ENCODE measurements at regions not wholly inside any gene's neighbourhood (a gene's known extent, or its start where the extent isn't known, plus 50 kb on each side); places are given as distances from the start of the nearest gene placed in this dataset.
A peak's percentile ranks its signal among the peaks of the same experiment; 100 is the strongest.

DNA sequence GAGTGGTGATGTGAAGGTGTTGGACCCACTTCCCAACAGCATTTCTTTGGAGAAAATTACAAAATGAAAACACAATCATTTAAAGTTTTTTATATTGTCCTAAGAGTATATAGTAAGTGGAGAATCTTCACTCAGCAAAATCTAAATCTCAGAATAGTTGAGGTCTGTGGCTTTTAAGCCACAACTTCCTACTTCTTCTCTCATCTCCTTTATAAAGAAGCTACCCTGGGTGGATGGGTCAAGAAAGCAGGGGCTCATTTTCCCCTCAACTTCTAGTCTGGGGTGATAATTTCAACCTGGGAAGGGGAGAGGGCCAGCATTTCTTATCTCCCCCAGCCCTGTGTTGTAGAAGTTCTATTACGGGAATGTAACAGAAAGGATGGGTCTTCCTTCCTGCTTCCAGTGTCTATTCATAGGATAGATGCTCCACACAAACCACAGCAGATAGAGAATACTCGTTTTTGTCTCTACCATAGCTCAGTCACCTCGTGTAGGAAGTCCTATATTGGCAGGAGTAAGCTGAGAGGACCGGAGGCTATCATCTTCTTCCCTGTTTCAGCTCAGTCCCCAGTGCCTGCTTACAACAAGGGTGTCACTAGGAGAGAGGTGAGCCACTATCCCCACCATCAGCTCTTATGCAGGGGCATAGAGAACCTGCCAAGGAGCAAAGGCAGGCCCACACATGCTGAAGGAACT is 341.5 kb downstream of the CASP12 start:
- no peak for DNase-seq
- TF ChIP-seq GATA1 (IDR thresholded peaks at IDR 0.05; ENCODE audit: low read depth, low read length) (no peak), POLR2A (IDR thresholded peaks at IDR 0.05; ENCODE audit: low read length) (no peak)

GRCh38 chr11:104549019-104549418 is 349.2 kb downstream of the CASP12 start:
- TF ChIP-seq POLR2A (IDR thresholded peaks at IDR 0.05; ENCODE audit: low read length) (no peak), GATA1 (IDR thresholded peaks at IDR 0.05; ENCODE audit: low read depth, low read length) (no peak)
- no peak for DNase-seq

GRCh38 chr11:104547996-104548661 is 350.1 kb downstream of the CASP12 start:
- DNase-seq, result no peak
- no peak for TF ChIP-seq GATA1 (IDR thresholded peaks at IDR 0.05; ENCODE audit: low read depth, low read length)
- no peak for TF ChIP-seq POLR2A (IDR thresholded peaks at IDR 0.05; ENCODE audit: low read length)

GRCh38 chr11:104546501-104546900 is 351.8 kb downstream of the CASP12 start:
- no peak for DNase-seq
- TF ChIP-seq GATA1 (IDR thresholded peaks at IDR 0.05; ENCODE audit: low read depth, low read length) (no peak), POLR2A (IDR thresholded peaks at IDR 0.05; ENCODE audit: low read length) (no peak)

- TF ChIP-seq GATA1 (IDR thresholded peaks at IDR 0.05; ENCODE audit: low read depth, low read length), result no peak
- no peak for TF ChIP-seq POLR2A (IDR thresholded peaks at IDR 0.05; ENCODE audit: low read length)
- DNase-seq, result no peak
Observed at GRCh38 chr11:104541701-104542100, 356.6 kb downstream of the CASP12 start.

DNA sequence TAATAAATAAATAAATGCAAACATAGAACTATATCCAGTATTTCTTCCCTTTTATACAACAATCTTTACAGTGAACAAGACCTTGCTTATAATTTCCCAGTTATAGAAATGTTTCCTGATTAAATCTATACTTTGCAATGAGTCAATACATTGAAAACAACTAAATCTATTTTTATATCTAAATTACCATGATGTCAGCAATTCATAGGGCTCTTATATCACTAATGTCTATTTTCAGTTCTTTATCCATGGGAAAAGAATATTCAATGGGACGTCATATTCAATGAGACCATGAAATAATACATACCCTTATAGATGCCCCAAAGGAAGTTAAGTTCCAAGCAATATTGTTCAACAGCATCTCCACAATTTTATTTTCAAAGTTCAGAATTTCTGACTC is 359.9 kb downstream of the CASP12 start:
- no peak for DNase-seq
- TF ChIP-seq POLR2A (IDR thresholded peaks at IDR 0.05; ENCODE audit: low read length) (no peak), GATA1 (IDR thresholded peaks at IDR 0.05; ENCODE audit: low read depth, low read length) (no peak)

DNA sequence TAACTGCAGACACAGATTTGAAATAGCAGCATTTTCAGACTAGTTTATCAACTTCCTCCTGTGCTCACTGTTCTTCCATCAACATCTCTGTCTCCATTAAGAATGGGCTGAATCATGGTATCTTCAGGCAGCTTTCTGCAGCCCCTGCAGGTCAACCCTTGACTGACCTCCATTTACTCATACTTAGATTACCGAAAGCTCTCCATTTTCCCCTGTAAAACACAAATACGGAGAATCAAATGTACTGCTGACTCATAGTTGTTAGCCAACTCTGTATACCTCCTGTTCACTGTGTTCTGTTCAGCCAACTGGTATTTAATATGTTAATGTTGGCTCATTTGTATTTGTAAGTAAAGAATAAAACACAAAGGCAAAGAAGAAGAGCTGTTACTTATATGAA is 364.0 kb downstream of the CASP12 start:
- no peak for DNase-seq

GRCh38 chr11:104531894-104532293 is 366.4 kb downstream of the CASP12 start:
- no peak for TF ChIP-seq GATA1 (IDR thresholded peaks at IDR 0.05; ENCODE audit: low read depth, low read length)
- no peak for TF ChIP-seq POLR2A (IDR thresholded peaks at IDR 0.05; ENCODE audit: low read length)
- DNase-seq, result no peak

More for the DNA sequence above, 364.0 kb downstream of the CASP12 start:
- TF ChIP-seq POLR2A (IDR thresholded peaks at IDR 0.05; ENCODE audit: low read length) (no peak), GATA1 (IDR thresholded peaks at IDR 0.05; ENCODE audit: low read depth, low read length) (no peak)

DNA sequence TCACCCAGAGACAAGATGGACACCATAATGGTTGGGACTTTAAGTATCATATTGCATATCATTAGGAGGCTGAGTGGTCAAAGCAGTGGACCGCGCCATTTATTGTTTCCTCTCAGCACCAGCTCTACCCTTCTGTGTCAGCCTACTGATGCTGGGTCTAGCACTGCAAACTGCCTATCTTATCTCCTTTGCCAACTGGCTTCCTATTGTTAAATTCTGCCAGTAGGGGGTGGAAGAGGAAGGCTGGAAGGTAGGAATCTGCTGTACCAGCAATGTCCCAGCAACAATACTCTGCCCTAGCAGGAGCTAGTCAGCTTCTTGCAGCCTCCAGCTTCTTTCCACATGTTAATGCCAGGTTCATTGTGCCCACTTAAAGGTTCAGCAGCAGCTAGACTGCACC is 367.1 kb upstream of the PDGFD start:
- TF ChIP-seq GATA1 (IDR thresholded peaks at IDR 0.05; ENCODE audit: low read depth, low read length), result no peak
- no peak for TF ChIP-seq POLR2A (IDR thresholded peaks at IDR 0.05; ENCODE audit: low read length)
- peak; percentile 4 to 42 for DNase-seq

DNA sequence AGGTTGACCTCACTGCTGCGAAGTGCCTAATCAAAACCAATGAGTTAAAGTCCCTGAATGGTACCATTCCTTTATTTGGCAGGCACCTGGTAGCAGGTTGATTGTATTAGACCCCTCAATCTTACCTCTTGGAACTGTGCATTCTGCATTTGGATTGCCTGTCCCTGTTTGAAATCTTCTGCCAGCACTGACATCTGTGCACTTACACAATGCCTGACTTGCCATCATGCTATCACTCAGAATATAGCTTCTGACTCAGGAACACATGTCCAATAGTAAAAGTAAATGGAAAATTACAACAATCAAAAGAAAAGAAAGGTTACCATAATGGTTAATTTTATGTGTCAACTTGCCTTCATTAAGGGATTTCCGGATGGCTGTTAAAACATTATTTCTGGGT is 366.0 kb upstream of the PDGFD start:
- no peak for TF ChIP-seq GATA1 (IDR thresholded peaks at IDR 0.05; ENCODE audit: low read depth, low read length)
- no peak for TF ChIP-seq POLR2A (IDR thresholded peaks at IDR 0.05; ENCODE audit: low read length)
- no peak for DNase-seq

DNA sequence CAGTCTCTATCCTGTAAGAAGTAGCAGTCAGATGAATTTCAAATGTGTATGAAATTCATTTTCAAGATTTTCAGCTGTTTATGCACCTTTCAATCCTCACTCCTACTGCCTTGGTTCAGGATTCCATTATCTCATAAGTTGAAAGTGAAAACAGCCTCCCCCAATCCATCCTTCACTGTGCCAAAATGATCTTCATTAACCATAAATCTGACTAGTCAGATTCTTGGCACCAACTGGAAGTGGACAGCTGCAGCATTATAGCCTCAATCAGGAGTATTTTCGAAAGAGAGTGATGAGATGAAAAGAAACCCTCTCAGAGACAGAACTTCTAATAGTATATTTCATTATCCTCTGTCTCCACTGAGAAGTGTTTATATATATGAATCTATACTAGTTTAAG is 365.3 kb upstream of the PDGFD start:
- no peak for TF ChIP-seq POLR2A (IDR thresholded peaks at IDR 0.05; ENCODE audit: low read length)
- TF ChIP-seq GATA1 (IDR thresholded peaks at IDR 0.05; ENCODE audit: low read depth, low read length), result no peak
- no peak for DNase-seq

- DNase-seq, result no peak
- no peak for TF ChIP-seq POLR2A (IDR thresholded peaks at IDR 0.05; ENCODE audit: low read length)
- TF ChIP-seq GATA1 (IDR thresholded peaks at IDR 0.05; ENCODE audit: low read depth, low read length), result no peak
Observed at GRCh38 chr11:104526006-104526405, 362.1 kb upstream of the PDGFD start.

- DNase-seq, result no peak
- TF ChIP-seq POLR2A (IDR thresholded peaks at IDR 0.05; ENCODE audit: low read length) (no peak), GATA1 (IDR thresholded peaks at IDR 0.05; ENCODE audit: low read depth, low read length) (no peak)
Observed at GRCh38 chr11:104525416-104525815, 361.5 kb upstream of the PDGFD start.

GRCh38 chr11:104524254-104524653 is 360.3 kb upstream of the PDGFD start:
- DNase-seq, result no peak

DNA sequence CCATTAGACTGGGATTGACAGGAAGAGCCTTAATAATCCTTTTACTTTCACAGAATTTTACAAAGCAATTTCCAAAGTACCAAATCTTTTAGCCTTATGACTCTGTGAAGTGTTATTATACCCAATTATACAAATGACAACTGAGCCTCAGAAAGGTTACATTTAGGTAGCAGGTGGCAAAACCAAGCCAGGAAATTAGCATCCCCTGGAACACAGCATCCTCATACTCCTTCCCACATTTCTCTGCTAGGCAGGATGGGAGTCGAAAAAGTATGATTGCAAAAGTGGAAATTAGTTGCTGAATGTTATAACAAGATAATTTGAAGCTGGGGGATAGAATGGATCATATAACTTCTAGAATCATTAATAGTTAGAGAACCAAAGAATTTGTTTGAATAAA is 359.7 kb upstream of the PDGFD start:
- TF ChIP-seq GATA1 (IDR thresholded peaks at IDR 0.05; ENCODE audit: low read depth, low read length), result no peak
- TF ChIP-seq POLR2A (IDR thresholded peaks at IDR 0.05; ENCODE audit: low read length), result no peak
- no peak for DNase-seq

More at GRCh38 chr11:104524254-104524653, 360.3 kb upstream of the PDGFD start:
- TF ChIP-seq POLR2A (IDR thresholded peaks at IDR 0.05; ENCODE audit: low read length), result no peak
- TF ChIP-seq GATA1 (IDR thresholded peaks at IDR 0.05; ENCODE audit: low read depth, low read length), result no peak
